ENCODE measurements at regions not wholly inside any gene's neighbourhood (a gene's known extent, or its start where the extent isn't known, plus 50 kb on each side); places are given as distances from the start of the nearest gene placed in this dataset.

DNA sequence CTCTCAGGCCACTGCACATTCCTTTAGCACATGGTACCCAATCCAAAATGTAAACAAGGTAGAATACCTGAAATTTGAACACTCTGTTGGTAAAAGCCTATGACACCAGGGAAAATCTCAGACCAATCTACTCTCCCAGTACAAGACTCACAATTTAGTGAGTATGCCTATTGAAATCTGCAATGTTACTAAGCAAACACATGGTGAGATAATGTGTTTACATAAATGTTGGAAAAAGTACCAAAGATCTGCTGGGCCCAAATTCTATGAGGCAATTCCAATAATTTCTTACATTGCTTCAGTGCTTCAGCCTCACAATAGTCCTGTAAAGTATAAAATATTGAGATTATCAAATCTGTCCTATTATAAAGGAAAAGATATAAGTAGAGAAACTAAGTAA lies 536.1 kb downstream of the PYDC2 start:
- Histone ChIP-seq H3K27ac (ENCODE audit: low read depth in 1 of 2, low read length in 2 of 2) (no peak overlapping the region), H3K4me3 (ENCODE audit: low read depth in 1 of 3, low read length in 3 of 3) (no peak overlapping the region), H3K9me3 (ENCODE audit: control insufficient read depth in 4 of 4, low read length in 3 of 4) (no peaks in the 10 kb centered on the region), H3K36me3 (ENCODE audit: control insufficient read depth in 4 of 4, insufficient read depth in 3 of 4, low read depth in 1 of 4, low read length in 3 of 4) (no peaks in the 10 kb centered on the region), H3K27me3 (ENCODE audit: control insufficient read depth in 4 of 4, insufficient read depth in 4 of 4, low read length in 3 of 4) (no peaks in the 10 kb centered on the region), H3K4me1 (ENCODE audit: control insufficient read depth in 4 of 4, insufficient read depth in 4 of 4, low read length in 3 of 4) (no peaks in the 10 kb centered on the region), H3K9ac (ENCODE audit: low read depth in 1 of 2, low read length in 2 of 2) (no peak overlapping the region)
- TF ChIP-seq ZBTB33 (IDR thresholded peaks at IDR 0.05): no peak
- no peak for TF ChIP-seq NR2F2 (IDR thresholded peaks at IDR 0.05)
- no peak for TF ChIP-seq RXRA (IDR thresholded peaks at IDR 0.05)
- TF ChIP-seq REST (IDR thresholded peaks at IDR 0.05): no peak
- TF ChIP-seq MAX (IDR thresholded peaks at IDR 0.05): no peak
- no peak for TF ChIP-seq HNF4A (conservative IDR thresholded peaks at IDR 0.05)
- TF ChIP-seq FOXA2 (IDR thresholded peaks at IDR 0.05): no peak
- no peak for TF ChIP-seq GABPA (IDR thresholded peaks at IDR 0.05 in 1 of 2, conservative IDR thresholded peaks at IDR 0.05 in 1 of 2)
- no peak for TF ChIP-seq RAD21 (IDR thresholded peaks at IDR 0.05)
- no peak for TF ChIP-seq ATF3 (IDR thresholded peaks at IDR 0.05)
- TF ChIP-seq SP1 (IDR thresholded peaks at IDR 0.05): no peak
- no peak for TF ChIP-seq TAF1 (conservative IDR thresholded peaks at IDR 0.05)
- no peak for TF ChIP-seq JUND (IDR thresholded peaks at IDR 0.05)
- no peak for TF ChIP-seq EGR1 (IDR thresholded peaks at IDR 0.05; ENCODE audit: low read depth in 2 of 2)
- TF ChIP-seq, protein P1, sequence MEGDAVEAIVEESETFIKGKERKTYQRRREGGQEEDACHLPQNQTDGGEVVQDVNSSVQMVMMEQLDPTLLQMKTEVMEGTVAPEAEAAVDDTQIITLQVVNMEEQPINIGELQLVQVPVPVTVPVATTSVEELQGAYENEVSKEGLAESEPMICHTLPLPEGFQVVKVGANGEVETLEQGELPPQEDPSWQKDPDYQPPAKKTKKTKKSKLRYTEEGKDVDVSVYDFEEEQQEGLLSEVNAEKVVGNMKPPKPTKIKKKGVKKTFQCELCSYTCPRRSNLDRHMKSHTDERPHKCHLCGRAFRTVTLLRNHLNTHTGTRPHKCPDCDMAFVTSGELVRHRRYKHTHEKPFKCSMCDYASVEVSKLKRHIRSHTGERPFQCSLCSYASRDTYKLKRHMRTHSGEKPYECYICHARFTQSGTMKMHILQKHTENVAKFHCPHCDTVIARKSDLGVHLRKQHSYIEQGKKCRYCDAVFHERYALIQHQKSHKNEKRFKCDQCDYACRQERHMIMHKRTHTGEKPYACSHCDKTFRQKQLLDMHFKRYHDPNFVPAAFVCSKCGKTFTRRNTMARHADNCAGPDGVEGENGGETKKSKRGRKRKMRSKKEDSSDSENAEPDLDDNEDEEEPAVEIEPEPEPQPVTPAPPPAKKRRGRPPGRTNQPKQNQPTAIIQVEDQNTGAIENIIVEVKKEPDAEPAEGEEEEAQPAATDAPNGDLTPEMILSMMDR (IDR thresholded peaks at IDR 0.05; ENCODE audit: low read depth, low read length, missing input control): no peak
- no peak for DNase-seq (ENCODE audit: low spot score)

DNA sequence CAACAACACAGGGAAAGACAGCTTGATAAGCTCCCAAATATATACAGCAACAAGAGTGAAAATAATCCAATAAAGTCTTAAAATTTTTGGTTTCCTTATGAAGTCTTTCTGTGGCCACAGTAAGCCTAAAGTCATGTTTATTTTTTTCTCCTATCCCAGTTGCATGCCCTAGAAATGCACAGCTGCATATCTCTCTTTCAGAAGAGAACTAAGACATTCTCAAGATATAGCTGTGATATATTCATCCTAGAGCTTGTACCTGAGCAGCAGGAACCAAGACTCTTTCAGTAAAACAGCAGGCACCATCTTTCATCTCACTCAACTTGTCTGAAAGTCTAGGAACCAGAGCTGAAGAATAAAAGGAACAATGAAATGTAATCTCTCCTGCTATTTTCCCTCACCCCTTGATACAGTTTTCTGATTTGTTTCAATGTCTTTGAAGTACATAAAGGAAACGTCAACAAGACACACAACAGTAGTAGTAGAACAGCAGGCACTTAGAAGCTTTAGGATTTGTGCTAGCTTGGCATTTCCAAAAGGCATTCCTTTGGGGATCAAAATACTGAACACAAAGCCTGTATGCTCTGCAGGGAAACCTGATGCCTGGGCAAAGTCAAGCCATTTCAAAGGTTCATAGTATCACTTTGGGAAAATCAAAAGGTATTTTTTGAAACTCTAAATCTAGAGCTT lies 536.8 kb downstream of the PYDC2 start:
- DNase-seq (ENCODE audit: low spot score): no peak
- Histone ChIP-seq H3K27ac (ENCODE audit: low read depth in 1 of 2, low read length in 2 of 2) (no peak overlapping the region), H3K4me1 (ENCODE audit: control insufficient read depth in 4 of 4, insufficient read depth in 4 of 4, low read length in 3 of 4) (no peaks in the 10 kb centered on the region), H3K9ac (ENCODE audit: low read depth in 1 of 2, low read length in 2 of 2) (no peak overlapping the region), H3K36me3 (ENCODE audit: control insufficient read depth in 4 of 4, insufficient read depth in 3 of 4, low read depth in 1 of 4, low read length in 3 of 4) (no peaks in the 10 kb centered on the region), H3K9me3 (ENCODE audit: control insufficient read depth in 4 of 4, low read length in 3 of 4) (no peaks in the 10 kb centered on the region), H3K4me3 (ENCODE audit: low read depth in 1 of 3, low read length in 3 of 3) (no peak overlapping the region), H3K27me3 (ENCODE audit: control insufficient read depth in 4 of 4, insufficient read depth in 4 of 4, low read length in 3 of 4) (no peaks in the 10 kb centered on the region)
- TF ChIP-seq TAF1 (conservative IDR thresholded peaks at IDR 0.05) (no peak), NR2F2 (IDR thresholded peaks at IDR 0.05) (no peak), GABPA (IDR thresholded peaks at IDR 0.05 in 1 of 2, conservative IDR thresholded peaks at IDR 0.05 in 1 of 2) (no peak), MAX (IDR thresholded peaks at IDR 0.05) (no peak)
- WGBS: 49% methylated on average over 1 of the region's 1 CpG

Data from liver (tissue), 8 donors.